Lower leg skin (tissue), 4 donors: ENCODE measurements at regions not wholly inside any gene's neighbourhood (a gene's known extent, or its start where the extent isn't known, plus 50 kb on each side); places are given as distances from the start of the nearest gene placed in this dataset.
"Not testable (repeated sequence)": the region's sequence is repeated elsewhere in the genome, so short reads cannot be mapped to it uniquely, and the experiment has no call there.

Source experiments
- DNase-seq, 2 donors: peaks; one replicate each; pipeline ENCODE4 v3.0.0-alpha.2; 2019; ENCODE audit warnings: low spot score in 2 of 2
- H3K4me3 ChIP-seq: fragments of 200-600 bp; sonication (generic); 2 replicates; pipeline ENCODE4 v1.5.1; 2017; ENCODE audit warnings: mild to moderate bottlenecking, low read depth; ENCODE audit not compliant: poor library complexity, severe bottlenecking
- CTCF ChIP-seq, 3 donors: fragments of 450-650 bp; IDR thresholded peaks; one replicate each; pipeline ENCODE4 v1.5.1; 2016; ENCODE audit warnings: antibody characterized with exemption in 3 of 3, mild to moderate bottlenecking in 3 of 3, moderate library complexity in 2 of 3
- POLR2A ChIP-seq, 2 donors: fragments of 450-650 bp; IDR thresholded peaks; one replicate each; pipeline ENCODE4 v1.6.1; 2016 to 2017; ENCODE audit warnings: antibody characterized with exemption in 2 of 2, mild to moderate bottlenecking in 1 of 2, moderate library complexity in 1 of 2
- WGBS, 2 donors: methylation state at CpG; one replicate each; pipeline ENCODE4 v1.1.5; 2018; 5-methylcytosine and 5-hydroxymethylcytosine counted together
- intact Hi-C: fragments of 100-400 bp; cut with DNase I; formaldehyde crosslinking; loops from one replicate; pipeline ENCODE4 v1.15.0; 2023; ENCODE audit warnings: low total_unique reads

- WGBS, 2 donors, result 62 to 64% methylated on average over 3 of the region's 3 CpGs
- H3K4me3 ChIP-seq, result no peak overlapping the region
- TF ChIP-seq CTCF (IDR thresholded peaks at IDR 0.05) (no peak), POLR2A (IDR thresholded peaks at IDR 0.05) (no peak)
- no peak for DNase-seq
- intact Hi-C loops, result no loop called here
These were observed 163.2 kb downstream of the UTP18 start for GRCh38 chr17:51423421-51424160.

GRCh38 chr17:51425773-51426172 lies 165.4 kb downstream of the UTP18 start:
- DNase-seq, result no peak
- TF ChIP-seq CTCF (IDR thresholded peaks at IDR 0.05) (no peak), POLR2A (IDR thresholded peaks at IDR 0.05) (no peak)
- no peak overlapping the region for H3K4me3 ChIP-seq
- 50 to 65% methylated on average over 1 of the region's 1 CpG for WGBS, 2 donors
- intact Hi-C loops, result no loop called here

- 38 to 47% methylated on average over 7 of the region's 7 CpGs for WGBS, 2 donors
These were observed 167.0 kb downstream of the UTP18 start for GRCh38 chr17:51427323-51427811.

GRCh38 chr17:51427856-51428255 lies 167.5 kb downstream of the UTP18 start:
- WGBS, 2 donors, result 14 to 22% methylated on average over 4 of the region's 4 CpGs
- TF ChIP-seq POLR2A (IDR thresholded peaks at IDR 0.05), result no peak
- no peak for TF ChIP-seq CTCF (IDR thresholded peaks at IDR 0.05)
- intact Hi-C loops, result no loop called here

More at GRCh38 chr17:51427323-51427811, 167.0 kb downstream of the UTP18 start:
- TF ChIP-seq POLR2A (IDR thresholded peaks at IDR 0.05) (no peak), CTCF (IDR thresholded peaks at IDR 0.05) (no peak)
- DNase-seq, result no peak
- intact Hi-C loops, result no loop called here
- no peak overlapping the region for H3K4me3 ChIP-seq

GRCh38 chr17:51428668-51429495 lies 168.5 kb downstream of the UTP18 start:
- DNase-seq, result no peak
- 73 to 78% methylated on average over 8 of the region's 8 CpGs for WGBS, 2 donors
- TF ChIP-seq CTCF (IDR thresholded peaks at IDR 0.05) (no peak), POLR2A (IDR thresholded peaks at IDR 0.05) (no peak)
- H3K4me3 ChIP-seq, result no peak overlapping the region
- intact Hi-C loops, result no loop called here

More at GRCh38 chr17:51427856-51428255, 167.5 kb downstream of the UTP18 start:
- DNase-seq, result no peak
- H3K4me3 ChIP-seq, result no peak overlapping the region

GRCh38 chr17:51429938-51430337 lies 169.6 kb downstream of the UTP18 start:
- WGBS, 2 donors, result 66 to 78% methylated on average over 3 of the region's 3 CpGs
- intact Hi-C loops, DNase-seq, H3K4me3 ChIP-seq: not testable (repeated sequence)
